Endometrium (tissue), 2 donors: ENCODE measurements at regions not wholly inside any gene's neighbourhood (a gene's known extent, or its start where the extent isn't known, plus 50 kb on each side); places are given as distances from the start of the nearest gene placed in this dataset.
A peak's percentile ranks its signal among the peaks of the same experiment; 100 is the strongest.
"Not testable (repeated sequence)": the region's sequence is repeated elsewhere in the genome, so short reads cannot be mapped to it uniquely, and the experiment has no call there.

Experiments
- FAIRE-seq: peaks from 2 replicates; lab custom pipeline; 2012; peaks lifted over from hg19 to GRCh38; lab: Jason Lieb, UNC
- donor health status: control.
- donor health status: control.

DNA sequence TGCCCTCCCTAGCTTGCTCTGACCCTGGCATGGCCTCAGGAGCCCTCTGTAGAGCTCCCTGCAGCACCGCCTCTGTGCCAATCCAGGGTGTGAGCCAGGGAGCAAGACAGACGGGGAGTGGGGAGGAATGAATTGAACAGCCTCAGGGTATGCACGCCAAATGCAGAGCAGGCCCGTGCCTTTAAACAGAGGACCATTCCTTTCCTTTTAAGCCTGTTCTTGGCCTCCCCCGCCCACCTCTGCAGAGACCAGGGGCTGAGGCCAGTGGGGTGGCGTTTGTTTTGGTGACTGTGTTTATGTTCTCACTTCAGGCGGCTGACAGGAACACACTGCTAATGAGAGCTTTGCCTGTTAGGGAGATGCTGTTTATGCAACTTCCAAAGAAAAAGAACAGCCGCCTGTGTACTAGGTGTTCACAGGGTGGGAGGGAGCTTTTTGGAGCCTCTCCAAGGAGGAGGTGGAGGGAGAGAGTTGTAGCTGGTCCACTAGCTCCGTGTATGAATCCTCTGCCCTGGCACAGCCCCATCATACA is 528.1 kb upstream of the DPP6 start:
- no peak for FAIRE-seq

DNA sequence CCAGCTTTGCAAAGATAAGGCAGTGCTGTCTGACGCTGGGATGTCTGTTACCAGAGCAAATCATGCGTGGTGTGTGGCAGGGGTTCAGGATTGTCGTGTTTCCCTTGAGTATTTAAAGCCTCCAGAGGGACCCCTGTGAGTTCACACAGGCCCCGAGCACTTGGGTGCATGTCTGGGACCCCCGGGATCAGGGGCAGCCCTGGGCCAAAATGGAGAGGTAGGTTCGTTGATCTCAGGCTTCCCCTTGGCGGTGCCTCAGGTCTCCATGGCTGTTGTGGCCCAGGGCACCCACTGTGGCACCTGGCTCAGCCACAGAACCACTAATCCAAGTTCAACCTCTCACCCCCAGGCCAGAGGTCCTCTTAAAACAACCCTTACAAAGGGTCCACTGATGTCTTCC is 523.1 kb upstream of the DPP6 start:
- no peak for FAIRE-seq

DNA sequence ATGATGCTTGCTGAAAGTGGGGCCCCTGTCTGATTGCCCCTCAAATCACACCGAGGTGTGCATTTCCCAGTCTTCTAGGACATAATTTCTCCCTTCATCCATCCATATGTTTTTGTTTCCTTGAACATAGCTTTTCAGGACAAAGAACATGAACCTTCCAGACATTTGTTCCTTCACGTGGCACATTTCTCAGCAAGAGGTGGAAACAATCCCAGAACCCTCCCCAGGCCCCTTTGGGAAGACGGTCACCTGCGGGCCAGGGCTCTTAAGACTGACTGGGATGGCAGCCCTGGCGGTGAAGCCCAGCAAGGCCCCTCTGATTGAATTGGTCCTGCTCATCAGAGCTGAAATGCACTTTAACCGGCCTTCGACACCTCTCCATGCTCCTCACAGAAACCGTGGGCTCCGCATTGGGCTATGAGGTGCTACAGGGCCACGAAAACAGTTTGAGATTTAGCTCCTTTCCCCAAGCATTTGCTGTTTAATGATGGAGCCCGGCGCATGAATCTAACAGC is 522.5 kb upstream of the DPP6 start:
- FAIRE-seq: no peak

DNA sequence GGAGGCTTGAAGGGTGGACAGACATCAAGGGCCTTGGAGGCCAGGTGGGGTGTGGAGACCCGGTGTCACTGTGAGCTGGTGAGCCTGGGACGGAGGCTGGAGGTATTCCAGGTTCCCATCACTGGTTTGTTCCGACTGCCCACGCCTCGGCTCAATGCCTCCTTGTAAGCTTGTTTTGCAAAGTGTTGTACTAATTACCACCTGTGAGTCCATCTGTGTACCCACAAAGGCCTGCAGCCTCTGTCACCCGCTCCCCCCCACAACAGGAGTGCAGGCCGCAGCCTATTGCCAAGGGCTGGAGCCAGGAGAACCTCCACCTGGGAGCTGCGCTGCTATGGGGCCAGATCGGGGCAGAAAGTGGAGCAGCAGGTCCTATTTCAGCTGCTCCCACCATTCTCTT is 521.8 kb upstream of the DPP6 start:
- FAIRE-seq: no peak

DNA sequence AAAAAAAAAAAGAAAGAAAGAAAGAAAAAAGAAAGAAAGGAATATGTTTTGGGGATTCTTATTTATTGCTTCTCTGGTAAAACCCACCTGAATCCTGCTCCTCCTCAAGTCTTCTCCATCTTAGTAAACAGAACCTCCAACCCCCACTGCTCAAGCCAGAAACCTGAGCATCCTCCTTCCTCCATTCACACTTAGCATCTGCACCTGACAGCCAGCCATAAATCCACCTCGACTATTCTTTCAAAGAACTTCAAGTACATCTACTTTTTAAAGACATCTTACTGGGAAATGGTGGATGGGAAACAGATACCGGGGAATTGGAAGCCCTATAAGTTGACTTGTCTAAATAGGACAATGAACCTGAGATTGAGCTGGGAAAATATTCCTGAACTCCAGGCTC is 519.9 kb upstream of the DPP6 start:
- FAIRE-seq: no peak

DNA sequence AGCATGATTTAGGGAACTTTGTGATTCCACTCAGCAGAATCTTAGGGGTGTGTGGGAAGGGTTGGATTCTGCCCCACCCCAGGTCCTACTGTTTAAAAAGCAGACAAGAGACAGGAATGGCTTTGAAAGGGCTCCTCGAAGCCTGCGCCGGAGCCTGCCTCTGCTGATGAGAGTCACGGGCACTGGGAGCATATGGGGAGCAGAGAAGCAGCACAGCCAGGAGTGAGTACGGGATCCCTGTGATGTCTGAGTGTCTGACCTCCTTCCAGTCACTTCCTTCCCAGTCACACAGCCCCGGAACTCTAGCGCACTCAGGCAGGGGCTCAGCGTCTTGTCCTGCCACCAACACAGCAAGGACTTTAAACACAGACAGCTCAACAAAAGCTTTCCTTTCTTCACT is 514.9 kb upstream of the DPP6 start:
- no peak for FAIRE-seq

DNA sequence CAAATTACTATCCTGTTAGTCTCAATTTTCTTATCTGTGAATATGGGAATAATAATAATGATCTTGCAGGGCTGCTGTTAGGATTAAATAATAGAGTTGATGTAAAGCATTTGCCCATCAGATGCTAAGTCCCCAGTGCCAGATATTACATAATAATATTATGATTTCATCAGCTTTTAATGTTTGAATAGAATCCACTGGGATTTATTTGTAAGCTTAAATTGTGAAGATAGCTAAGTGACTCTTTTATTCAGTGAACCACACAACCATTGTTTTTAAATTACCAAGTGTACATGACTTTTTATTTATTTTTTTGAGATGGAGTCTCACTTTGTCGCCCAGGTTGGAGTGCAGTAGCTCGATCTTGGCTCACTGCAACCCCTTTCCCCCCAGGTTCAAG is 510.3 kb upstream of the DPP6 start:
- FAIRE-seq: no peak

DNA sequence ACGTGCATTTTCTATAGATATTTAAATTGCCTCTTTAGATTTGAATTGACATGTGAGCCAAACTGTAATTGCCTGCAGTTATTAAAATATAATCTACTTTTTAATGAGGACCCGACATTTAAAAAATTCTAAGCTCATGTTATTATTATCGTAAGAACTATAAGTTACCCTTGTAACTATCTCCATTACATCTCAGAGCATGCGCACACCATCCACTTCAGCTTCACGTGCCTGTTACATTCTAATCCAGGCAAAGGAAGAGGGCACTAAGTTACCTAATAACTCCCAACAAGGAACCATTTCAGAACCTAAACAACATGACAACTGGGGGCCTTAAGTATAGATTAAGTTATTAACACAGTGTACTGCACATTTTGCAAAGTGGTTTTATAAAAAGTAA is 509.0 kb upstream of the DPP6 start:
- FAIRE-seq: no peak

DNA sequence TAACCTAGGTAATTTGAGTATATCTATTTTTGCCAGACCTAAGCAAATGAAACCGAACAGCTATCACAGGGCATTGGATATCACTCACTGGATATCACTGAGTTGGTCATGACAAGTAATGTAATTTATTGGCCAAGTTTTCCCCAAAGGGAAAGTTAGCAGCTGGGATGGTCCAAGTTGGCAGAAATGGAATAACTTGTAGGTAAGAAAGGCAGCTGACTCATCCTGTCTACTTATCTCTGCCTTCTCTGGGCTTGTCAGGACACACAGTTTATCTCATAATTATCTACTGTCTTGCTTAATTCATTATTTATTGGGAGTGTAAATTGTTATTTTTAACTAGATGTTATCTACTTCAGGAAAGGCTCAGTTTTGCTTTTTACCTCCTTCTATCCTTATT is 502.0 kb upstream of the DPP6 start:
- FAIRE-seq: no peak

DNA sequence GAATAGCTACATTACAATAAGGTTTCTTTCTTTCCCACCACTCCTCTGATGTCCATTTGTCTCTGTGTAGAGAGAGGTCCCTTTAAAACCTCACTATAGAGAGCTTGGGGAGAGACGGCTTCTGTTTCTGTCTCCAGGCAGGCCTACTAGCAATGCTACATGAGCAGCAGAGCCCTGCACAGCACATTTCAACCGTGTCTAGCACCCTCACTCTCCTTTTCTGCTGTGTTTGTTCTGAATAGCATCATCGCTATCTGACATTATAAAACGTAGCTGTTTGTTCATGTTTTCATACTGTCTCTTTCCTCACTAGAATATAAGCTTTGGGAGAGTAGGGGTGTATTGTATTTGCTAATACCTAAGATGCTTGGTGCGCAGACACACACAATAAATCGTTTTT is 487.8 kb upstream of the DPP6 start:
- no peak for FAIRE-seq

DNA sequence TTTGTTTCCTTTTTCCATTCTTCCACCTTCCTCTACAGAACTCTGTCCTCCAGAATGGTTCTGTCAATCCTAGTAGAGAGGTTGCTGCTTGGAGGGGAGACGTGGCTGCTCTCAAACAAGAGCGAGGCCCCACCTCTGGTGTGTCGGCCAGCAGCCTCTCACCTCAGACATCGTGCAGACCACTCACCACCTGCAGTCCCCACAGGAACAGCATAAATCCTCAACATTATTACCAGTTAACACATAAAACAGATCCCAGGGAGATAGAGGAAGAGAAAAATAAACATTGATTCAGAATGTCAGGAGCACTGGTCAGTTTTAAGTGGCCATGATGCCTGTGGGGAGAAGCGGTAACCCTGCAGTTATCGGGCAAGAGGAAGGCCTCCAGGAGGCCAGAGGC is 485.9 kb upstream of the DPP6 start:
- no peak for FAIRE-seq

DNA sequence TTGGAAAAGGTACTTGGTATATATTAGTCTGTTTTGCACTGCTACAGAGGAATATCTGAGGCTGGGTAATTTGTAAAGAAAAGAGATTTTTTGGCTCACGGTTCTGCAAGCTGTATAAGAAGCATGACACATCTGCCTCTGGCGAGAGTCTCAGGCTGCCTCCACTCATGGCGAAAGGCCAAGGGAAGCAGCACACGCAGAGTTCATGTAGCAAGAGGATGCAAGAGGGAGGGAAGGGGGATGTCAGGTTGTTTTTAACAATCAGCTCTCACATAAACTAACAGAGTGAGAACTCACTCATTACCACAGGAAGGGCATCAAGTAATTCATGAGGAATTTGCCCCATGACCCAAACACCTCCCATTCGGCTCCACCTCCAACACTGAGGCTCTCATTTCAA is 484.8 kb upstream of the DPP6 start:
- peak; percentile 68 for FAIRE-seq

DNA sequence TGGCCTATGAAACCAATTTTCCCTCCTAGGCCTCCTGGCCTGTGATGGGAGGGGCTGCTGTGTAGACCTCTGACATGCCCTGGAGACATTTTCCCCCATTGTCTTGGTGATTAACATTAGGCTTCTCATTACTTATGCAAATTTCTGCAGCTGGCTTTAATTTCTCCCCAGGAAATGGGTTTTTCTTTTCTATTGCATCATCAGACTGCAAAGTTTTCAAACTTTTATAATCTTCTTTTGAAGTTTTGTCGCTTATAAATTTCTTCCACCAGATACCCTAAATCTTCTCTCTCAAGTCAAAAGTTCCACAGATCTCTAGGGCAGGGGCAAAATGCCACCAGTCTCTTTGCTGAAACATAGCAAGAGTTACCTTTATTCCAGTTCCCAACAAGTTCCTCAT is 482.7 kb upstream of the DPP6 start:
- not testable (repeated sequence) for FAIRE-seq

DNA sequence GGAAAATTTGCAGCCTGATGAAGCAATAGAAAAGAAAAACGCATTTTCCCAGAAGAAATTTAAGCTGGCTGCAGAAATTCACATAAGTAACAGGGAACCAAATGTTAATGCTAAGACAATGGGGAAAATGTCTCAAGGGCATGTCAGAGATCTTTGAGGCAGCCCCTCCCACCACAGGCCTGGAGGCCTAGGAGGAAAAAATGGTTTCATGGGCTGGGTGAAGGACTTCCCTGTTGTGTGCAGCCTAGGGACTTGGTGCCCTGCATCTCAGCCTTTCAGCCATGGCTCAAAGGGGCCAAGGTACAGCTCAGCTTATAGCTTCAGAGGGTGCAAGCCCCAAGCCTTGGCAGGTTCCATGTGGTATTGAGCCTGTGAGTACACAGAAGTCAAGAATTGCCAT is 476.1 kb upstream of the DPP6 start:
- no peak for FAIRE-seq

DNA sequence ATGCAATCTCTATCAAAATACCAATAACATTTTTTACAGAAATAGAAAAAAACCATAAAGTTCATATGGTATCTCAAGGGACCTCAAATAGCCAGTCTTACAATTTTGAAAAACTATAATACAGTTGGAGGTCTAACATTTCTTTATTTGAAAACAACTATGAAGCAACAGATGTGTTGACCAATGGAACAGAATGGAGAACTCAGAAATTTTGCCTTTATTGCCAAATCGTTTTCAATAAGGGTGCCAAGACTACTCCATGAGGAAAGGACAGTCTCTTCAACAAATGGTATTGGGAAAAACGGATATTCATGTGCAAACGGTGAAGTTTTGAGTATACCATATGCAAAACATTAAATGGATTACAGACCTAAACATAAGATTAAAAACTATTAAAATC is 470.8 kb upstream of the DPP6 start:
- FAIRE-seq: no peak

DNA sequence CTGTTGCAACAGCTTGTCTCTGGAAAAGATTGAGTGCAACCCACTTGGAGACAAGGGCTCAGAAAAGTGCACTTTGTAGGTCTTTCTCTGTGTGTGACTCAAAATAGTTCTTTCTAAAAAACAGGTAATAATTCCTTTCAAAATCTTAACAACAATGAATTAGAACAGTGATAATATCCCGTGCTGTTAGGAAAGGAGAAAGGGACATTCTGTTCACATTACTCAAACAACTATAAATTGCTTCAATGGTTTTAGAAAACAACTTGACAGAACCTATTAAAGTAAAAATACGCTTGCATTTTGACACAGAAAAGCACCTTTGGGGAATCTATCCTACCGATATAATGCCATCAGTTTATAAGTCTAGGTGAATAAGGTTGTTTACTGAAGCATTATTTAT is 468.1 kb upstream of the DPP6 start:
- FAIRE-seq: peak; percentile 46

DNA sequence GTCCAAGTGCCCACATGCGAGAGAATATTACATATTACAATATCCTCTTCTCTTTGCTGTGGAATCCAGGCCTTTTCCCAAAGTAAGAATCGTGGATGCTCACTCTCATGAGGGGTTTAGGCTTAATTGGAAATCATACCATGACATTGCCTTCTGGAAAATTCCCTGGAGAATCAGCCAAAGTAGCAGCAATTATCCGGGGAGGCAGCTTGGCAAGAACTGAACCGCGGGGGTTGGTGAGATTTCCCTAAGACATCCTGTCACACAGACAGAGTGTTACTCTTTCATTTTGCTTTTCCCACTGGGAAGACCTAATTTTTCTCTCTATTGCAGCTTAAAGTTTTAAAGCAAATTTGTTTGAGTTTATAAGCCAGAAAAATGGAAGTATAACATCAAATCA is 463.6 kb upstream of the DPP6 start:
- FAIRE-seq: no peak

DNA sequence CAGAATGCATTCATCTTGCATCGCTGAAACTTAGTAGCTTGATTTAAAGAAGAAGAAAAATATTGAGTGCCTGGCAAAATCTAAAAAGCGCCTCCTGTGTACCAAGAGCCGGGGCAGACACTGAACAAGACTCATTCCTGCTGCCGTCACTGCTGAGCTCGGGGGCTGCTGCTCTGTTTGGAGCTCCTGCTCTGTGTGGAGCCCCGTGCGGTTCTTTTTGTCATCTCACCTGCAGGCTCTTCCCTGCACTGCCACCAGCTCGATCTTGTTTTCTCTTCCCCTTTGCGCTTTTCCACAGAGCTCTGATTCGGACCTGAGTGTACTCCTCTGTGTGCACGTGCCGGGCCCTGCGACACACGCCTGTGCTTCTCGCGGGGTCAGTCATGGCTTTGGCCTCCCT is 462.1 kb upstream of the DPP6 start:
- FAIRE-seq: no peak

DNA sequence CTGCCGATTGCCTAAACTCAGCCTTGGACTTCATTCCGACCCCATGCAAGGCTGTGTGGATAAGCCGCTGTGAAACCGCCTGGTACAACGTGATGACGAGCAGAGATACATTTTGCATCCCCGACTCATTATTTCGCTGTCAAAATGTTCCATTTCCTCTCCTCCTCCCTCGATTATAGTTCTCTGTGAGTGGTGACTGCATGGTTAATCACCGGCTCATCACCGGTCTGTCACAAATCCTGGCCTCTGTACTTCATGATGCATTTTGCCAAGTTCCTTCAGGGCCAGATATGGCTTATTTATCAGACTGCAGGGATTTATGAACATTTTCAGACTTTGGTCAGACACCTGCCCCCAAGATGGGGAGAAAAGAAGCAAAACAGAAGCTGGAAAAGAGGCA is 461.6 kb upstream of the DPP6 start:
- no peak for FAIRE-seq

DNA sequence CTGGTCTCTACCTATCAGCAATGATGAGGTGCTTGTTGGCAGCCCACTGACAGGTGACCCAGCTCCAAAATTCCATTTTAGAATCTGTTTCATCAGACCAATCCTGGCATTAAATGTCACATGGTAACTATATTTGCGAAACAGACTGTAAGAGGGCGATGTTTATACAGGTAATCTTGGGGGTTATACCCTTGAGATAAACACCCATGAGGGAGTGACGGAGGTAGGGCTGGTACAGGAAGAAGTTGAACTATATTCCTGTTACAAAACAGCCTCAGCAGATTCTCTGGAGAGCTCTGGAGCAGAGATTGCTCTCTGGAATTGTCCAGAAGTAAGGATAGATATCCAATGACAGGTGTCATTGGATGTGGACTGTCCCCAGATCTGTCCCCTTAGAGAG is 444.8 kb upstream of the DPP6 start:
- FAIRE-seq: no peak

DNA sequence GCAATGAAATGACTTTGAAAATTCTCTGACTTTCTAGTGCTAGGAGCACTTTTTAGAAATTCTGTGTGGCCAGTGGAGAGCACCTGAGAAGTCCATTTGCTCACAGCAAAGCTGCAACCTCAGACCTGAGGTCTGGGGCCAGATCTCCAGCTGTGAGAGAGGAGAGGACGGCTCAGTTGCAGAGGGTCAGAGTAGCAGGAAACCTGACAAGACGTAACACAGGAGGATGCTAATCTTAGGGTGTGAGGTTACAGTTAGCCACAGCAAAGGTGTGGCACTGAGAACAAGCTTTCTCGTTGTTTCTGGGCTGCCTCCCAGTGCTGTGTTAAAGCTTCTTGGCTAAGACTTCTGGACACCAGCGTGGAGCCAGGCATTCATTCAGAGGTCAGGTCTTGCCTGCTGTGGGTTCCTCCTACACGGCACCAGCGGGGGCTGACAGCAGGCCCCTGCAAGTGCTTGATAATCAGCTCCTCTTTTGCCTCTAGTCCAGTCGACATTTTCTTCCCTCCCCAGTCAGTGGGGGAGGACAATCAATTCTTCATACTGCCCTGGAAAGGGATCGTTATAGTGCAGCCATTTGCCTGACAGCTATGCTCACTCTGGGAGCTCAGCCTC is 435.4 kb upstream of the DPP6 start:
- no peak for FAIRE-seq

DNA sequence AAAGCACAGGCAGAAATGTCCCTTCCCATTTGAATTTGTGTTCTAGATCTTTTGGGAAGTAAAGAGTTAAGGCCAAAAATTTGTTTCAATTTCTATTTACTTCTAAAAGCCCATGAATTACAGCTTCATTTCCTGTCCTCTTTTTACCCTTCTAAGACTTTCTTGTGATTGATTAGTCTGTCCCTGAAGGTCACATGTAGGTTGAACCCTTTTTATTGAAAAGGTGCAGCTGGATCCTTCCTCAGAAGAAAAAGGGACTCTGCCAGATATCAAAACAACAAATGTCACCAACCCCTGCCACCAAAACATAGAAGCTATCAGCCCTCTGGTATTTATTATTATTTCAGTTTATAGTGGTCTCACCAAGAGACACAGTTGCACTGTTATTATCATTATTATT is 424.9 kb upstream of the DPP6 start:
- no peak for FAIRE-seq

DNA sequence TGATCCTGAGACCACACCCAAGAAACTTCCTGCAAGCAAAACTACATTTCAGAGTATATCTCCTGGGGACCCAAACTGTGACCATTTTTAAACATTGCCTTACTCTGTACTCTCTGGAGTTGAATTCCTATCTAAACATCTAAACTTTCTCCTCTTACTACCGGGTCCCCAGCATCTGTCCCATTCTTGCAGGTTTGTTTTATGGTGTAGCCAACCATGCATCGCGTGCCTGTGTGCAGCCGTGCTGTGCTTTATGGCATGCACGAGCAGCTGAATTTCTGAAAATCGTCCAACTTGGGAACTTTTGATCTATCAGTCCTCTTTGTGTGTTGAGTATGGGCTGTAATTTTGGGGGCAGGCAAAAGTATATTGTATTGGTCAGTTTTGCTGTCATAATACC is 423.8 kb upstream of the DPP6 start:
- FAIRE-seq: no peak

DNA sequence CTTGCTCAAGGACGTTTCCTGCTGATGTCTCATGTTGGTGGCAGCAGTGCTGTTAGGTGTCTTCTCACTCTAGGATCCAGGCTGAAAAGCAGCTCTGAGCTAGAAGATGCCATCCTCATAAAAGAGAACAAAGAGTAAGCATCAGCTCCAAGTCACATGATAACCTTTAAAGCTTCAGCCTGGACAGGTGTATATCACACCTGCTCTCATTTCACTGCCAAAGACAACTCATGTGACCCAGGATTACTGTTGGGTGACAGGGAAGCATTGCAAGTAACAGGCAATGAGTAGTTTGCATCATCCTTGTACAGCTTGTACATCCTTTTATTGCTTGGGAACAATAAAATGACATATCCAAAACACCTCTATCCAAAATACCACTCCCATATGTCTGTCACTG is 423.4 kb upstream of the DPP6 start:
- no peak for FAIRE-seq
